Astrocyte (in vitro differentiated cells and primary cell): ENCODE measurements at regions not wholly inside any gene's neighbourhood (a gene's known extent, or its start where the extent isn't known, plus 50 kb on each side); places are given as distances from the start of the nearest gene placed in this dataset.
A peak's percentile ranks its signal among the peaks of the same experiment; 100 is the strongest.

ENCODE experiments used
- DNase-seq: peaks from one replicate; pipeline ENCODE4 v3.0.0-alpha.2; 2010; ENCODE audit warnings: low read depth
- FAIRE-seq: peaks from 2 replicates; lab custom pipeline; 2011; peaks lifted over from hg19 to GRCh38; lab: Jason Lieb, UNC
- H2AFZ ChIP-seq: 2 replicates; pipeline ENCODE4 v1.6.0; 2012; ENCODE audit warnings: low read depth, low read length, inconsistent platforms
- H3K27ac ChIP-seq: 2 replicates; pipeline ENCODE4 v1.5.1; 2011; ENCODE audit warnings: low read depth, low read length, inconsistent platforms
- H3K27me3 ChIP-seq: 2 replicates; pipeline ENCODE4 v1.6.0; 2011; ENCODE audit warnings: low read length, inconsistent platforms; ENCODE audit not compliant: insufficient read depth
- H3K36me3 ChIP-seq: 2 replicates; pipeline ENCODE4 v1.5.1; 2011; ENCODE audit warnings: low read length, inconsistent platforms; ENCODE audit not compliant: insufficient read depth
- H3K4me1 ChIP-seq: 2 replicates; pipeline ENCODE4 v1.5.1; 2011; ENCODE audit warnings: low read length, inconsistent platforms; ENCODE audit not compliant: insufficient read depth
- H3K4me2 ChIP-seq: 2 replicates; pipeline ENCODE4 v1.6.0; 2012; ENCODE audit warnings: low read length, inconsistent platforms
- H3K4me3 ChIP-seq: 2 replicates; pipeline ENCODE4 v1.5.1; 2011; ENCODE audit warnings: low read depth, mild to moderate bottlenecking, low read length, inconsistent platforms; ENCODE audit not compliant: insufficient read depth
- H3K79me2 ChIP-seq: 2 replicates; pipeline ENCODE4 v1.6.0; 2012; ENCODE audit warnings: mild to moderate bottlenecking, low read length, inconsistent platforms; ENCODE audit not compliant: insufficient read depth
- H3K9ac ChIP-seq: 2 replicates; pipeline ENCODE4 v1.6.0; 2012; ENCODE audit warnings: mild to moderate bottlenecking, low read length, inconsistent platforms
- H3K9me3 ChIP-seq: 2 replicates; pipeline ENCODE4 v1.5.1; 2012; ENCODE audit warnings: low read depth, mild to moderate bottlenecking, low read length, inconsistent platforms; ENCODE audit not compliant: insufficient read depth
- H4K20me1 ChIP-seq: 2 replicates; pipeline ENCODE4 v1.6.0; 2012; ENCODE audit warnings: low read length, inconsistent platforms; ENCODE audit not compliant: insufficient read depth
- H3K27ac Mint-ChIP-seq: one replicate; pipeline ENCODE4 v1.8.0; 2021; ENCODE audit warnings: mild to moderate bottlenecking, mixed read lengths; ENCODE audit not compliant: unreplicated experiment
- H3K27me3 Mint-ChIP-seq: one replicate; pipeline ENCODE4 v1.8.0; 2021; ENCODE audit warnings: low read depth, mixed read lengths; ENCODE audit not compliant: unreplicated experiment
- H3K36me3 Mint-ChIP-seq: one replicate; pipeline ENCODE4 v1.8.0; 2021; ENCODE audit warnings: low read depth, mixed read lengths; ENCODE audit not compliant: unreplicated experiment
- H3K4me1 Mint-ChIP-seq: one replicate; pipeline ENCODE4 v1.8.0; 2021; ENCODE audit warnings: low read depth, mixed read lengths; ENCODE audit not compliant: unreplicated experiment
- H3K4me3 Mint-ChIP-seq: one replicate; pipeline ENCODE4 v1.8.0; 2021; ENCODE audit warnings: mild to moderate bottlenecking, moderate library complexity, mixed read lengths; ENCODE audit not compliant: unreplicated experiment
- H3K9me3 Mint-ChIP-seq: one replicate; pipeline ENCODE4 v1.8.0; 2021; ENCODE audit warnings: mild to moderate bottlenecking, mixed read lengths; ENCODE audit not compliant: unreplicated experiment
- EZH2 ChIP-seq: IDR thresholded peaks from 2 replicates; pipeline ENCODE4 v1.6.1; 2012; ENCODE audit warnings: mild to moderate bottlenecking, low read length, inconsistent platforms; ENCODE audit not compliant: insufficient read depth
- TF ChIP-seq, protein P1 (sequence below): IDR thresholded peaks from 2 replicates; pipeline ENCODE4 v1.5.1; 2011; ENCODE audit warnings: low read depth, mild to moderate bottlenecking, inconsistent platforms, low read length, moderate library complexity; ENCODE audit not compliant: insufficient read depth

DNA sequence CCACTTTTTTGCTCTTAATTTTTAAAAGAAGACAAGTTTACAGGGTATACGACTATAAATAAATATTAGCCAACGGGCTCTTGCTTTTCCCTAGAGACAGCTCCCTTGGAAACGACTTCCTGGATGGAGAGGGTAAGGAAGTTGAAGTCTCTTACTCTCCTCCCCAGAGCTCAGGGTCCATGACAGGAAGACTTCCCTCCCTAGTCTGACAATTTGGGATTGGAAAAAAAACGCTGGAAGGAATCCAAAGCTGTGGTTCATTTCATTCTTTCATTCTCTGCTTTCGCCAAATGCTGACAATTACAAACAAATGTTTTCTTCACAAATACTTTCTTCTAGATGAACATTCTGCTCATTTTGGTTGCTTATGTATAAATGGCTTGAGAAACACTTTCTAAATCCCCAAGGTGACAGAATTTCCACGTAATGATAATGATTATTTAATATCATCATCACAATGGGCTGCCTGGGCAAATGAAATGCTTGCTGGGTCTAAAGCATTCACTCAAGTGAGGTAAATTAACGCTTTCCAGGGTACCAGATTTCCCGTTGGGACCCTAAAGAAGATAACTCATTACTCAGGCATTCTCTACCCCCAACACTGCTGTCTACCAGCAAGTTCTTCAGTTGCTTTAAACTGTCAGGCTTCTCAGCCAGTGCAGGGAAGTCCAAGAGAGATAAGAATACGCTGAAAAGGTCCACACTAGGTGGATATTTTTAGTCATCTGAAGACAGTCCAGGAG lies 139.8 kb upstream of the SLC30A5 start:
- no peak overlapping the region for H3K4me3 ChIP-seq
- no peak overlapping the region for H3K4me2 ChIP-seq
- peaks cover 6% of the 10 kb centered on the region for H3K9me3 Mint-ChIP-seq
- no peaks in the 10 kb centered on the region for H3K79me2 ChIP-seq
- H3K36me3 ChIP-seq: no peaks in the 10 kb centered on the region
- no peaks in the 10 kb centered on the region for H3K4me1 ChIP-seq
- H3K9ac ChIP-seq: no peak overlapping the region
- H3K27ac ChIP-seq: no peak overlapping the region
- H4K20me1 ChIP-seq: no peaks in the 10 kb centered on the region
- peaks cover 9% of the 10 kb centered on the region for H3K27me3 Mint-ChIP-seq
- peaks cover under 1% of the 10 kb centered on the region for H3K27me3 ChIP-seq
- no peak for DNase-seq
- no peaks in the 10 kb centered on the region for H3K9me3 ChIP-seq
- FAIRE-seq: no peak
- H3K4me1 Mint-ChIP-seq: peaks cover 19% of the 10 kb centered on the region
- no peak overlapping the region for H3K4me3 Mint-ChIP-seq
- no peak overlapping the region for H3K27ac Mint-ChIP-seq
- H3K36me3 Mint-ChIP-seq: no peaks in the 10 kb centered on the region
- TF ChIP-seq, protein P1, sequence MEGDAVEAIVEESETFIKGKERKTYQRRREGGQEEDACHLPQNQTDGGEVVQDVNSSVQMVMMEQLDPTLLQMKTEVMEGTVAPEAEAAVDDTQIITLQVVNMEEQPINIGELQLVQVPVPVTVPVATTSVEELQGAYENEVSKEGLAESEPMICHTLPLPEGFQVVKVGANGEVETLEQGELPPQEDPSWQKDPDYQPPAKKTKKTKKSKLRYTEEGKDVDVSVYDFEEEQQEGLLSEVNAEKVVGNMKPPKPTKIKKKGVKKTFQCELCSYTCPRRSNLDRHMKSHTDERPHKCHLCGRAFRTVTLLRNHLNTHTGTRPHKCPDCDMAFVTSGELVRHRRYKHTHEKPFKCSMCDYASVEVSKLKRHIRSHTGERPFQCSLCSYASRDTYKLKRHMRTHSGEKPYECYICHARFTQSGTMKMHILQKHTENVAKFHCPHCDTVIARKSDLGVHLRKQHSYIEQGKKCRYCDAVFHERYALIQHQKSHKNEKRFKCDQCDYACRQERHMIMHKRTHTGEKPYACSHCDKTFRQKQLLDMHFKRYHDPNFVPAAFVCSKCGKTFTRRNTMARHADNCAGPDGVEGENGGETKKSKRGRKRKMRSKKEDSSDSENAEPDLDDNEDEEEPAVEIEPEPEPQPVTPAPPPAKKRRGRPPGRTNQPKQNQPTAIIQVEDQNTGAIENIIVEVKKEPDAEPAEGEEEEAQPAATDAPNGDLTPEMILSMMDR: no peak
- no peak for TF ChIP-seq EZH2
- H2AFZ ChIP-seq: no peak overlapping the region

DNA sequence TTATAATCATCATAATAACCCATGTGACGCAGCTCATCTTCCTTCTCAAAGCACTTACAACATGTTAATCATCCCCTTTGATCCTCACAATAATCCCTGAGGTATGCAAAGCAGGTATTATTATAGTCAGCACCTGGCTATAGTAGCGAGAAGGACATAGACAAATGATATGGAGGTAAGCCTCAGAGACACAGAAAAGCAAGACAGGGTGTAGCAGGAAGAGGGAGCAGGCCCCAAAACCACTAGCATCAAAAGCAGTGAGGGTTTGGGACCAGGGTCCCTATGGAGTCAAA lies 139.2 kb upstream of the SLC30A5 start:
- no peak overlapping the region for H3K4me2 ChIP-seq
- Mint-ChIP-seq H3K9me3 (peaks cover 4% of the 10 kb centered on the region), H3K27ac (no peak overlapping the region)

DNA sequence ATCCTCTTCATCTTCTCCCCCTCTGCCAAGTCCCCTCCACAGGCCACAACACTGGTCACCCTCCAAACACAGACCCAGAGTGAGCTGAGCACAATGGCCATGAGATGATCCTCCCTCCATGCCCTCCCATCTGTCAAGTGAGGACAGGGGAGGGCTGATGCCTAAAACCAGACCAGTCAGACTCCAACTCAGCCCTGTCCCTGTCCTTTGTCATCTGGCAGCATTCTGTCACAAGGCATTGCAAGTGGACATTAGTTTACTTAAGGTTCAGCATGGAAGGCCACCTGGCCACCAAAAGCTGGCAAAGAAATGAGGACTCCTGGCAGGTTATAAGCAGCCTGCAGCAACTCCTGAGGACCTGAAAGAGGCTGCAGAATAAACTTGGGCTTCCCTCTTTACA lies 136.2 kb upstream of the SLC30A5 start:
- H3K4me3 ChIP-seq: no peak overlapping the region
- no peaks in the 10 kb centered on the region for H3K79me2 ChIP-seq
- no peak overlapping the region for H3K9ac ChIP-seq
- Mint-ChIP-seq H3K4me1 (peaks cover 8% of the 10 kb centered on the region), H3K27me3 (peaks cover 3% of the 10 kb centered on the region), H3K27ac (no peak overlapping the region), H3K9me3 (peaks cover 4% of the 10 kb centered on the region), H3K4me3 (peak overlapping the region; percentile 60), H3K36me3 (no peaks in the 10 kb centered on the region)
- H2AFZ ChIP-seq: no peak overlapping the region
- FAIRE-seq: no peak
- H3K27ac ChIP-seq: no peak overlapping the region
- DNase-seq: no peak
- TF ChIP-seq EZH2: no peak
- TF ChIP-seq, protein P1: no peak
- H3K9me3 ChIP-seq: no peaks in the 10 kb centered on the region
- no peak overlapping the region for H3K4me2 ChIP-seq
- H3K36me3 ChIP-seq: no peaks in the 10 kb centered on the region
- no peaks in the 10 kb centered on the region for H3K4me1 ChIP-seq
- H3K27me3 ChIP-seq: no peaks in the 10 kb centered on the region
- H4K20me1 ChIP-seq: no peaks in the 10 kb centered on the region

More for the DNA sequence above, 139.2 kb upstream of the SLC30A5 start:
- H3K79me2 ChIP-seq: no peaks in the 10 kb centered on the region
- H3K27me3 ChIP-seq: no peaks in the 10 kb centered on the region
- no peak for FAIRE-seq
- H3K9me3 ChIP-seq: no peaks in the 10 kb centered on the region
- no peaks in the 10 kb centered on the region for H3K36me3 ChIP-seq
- H4K20me1 ChIP-seq: no peaks in the 10 kb centered on the region
- H3K27ac ChIP-seq: no peak overlapping the region
- Mint-ChIP-seq H3K36me3 (no peaks in the 10 kb centered on the region), H3K4me1 (peaks cover 18% of the 10 kb centered on the region), H3K27me3 (peaks cover 4% of the 10 kb centered on the region), H3K4me3 (no peak overlapping the region)
- no peak for DNase-seq
- H3K4me1 ChIP-seq: no peaks in the 10 kb centered on the region
- H3K4me3 ChIP-seq: no peak overlapping the region
- TF ChIP-seq, protein P1: no peak
- TF ChIP-seq EZH2: no peak
- no peak overlapping the region for H2AFZ ChIP-seq
- no peak overlapping the region for H3K9ac ChIP-seq
